ENCODE measurements at regions not wholly inside any gene's neighbourhood (a gene's known extent, or its start where the extent isn't known, plus 50 kb on each side); places are given as distances from the start of the nearest gene placed in this dataset.

- H3K36me3 ChIP-seq (ENCODE audit: control insufficient read depth in 4 of 4, insufficient read depth in 3 of 4, low read depth in 1 of 4, low read length in 3 of 4): no peaks in the 10 kb centered on the region
- no peaks in the 10 kb centered on the region for H3K4me1 ChIP-seq (ENCODE audit: control insufficient read depth in 4 of 4, insufficient read depth in 4 of 4, low read length in 3 of 4)
- H3K9me3 ChIP-seq (ENCODE audit: control insufficient read depth in 4 of 4, low read length in 3 of 4): no peaks in the 10 kb centered on the region
- 34% methylated on average over 1 of the region's 1 CpG for WGBS
- no peak overlapping the region for H3K9ac ChIP-seq (ENCODE audit: low read depth in 1 of 2, low read length in 2 of 2)
- no peak overlapping the region for H3K4me3 ChIP-seq (ENCODE audit: low read depth in 1 of 3, low read length in 3 of 3)
- no peak for DNase-seq (ENCODE audit: low spot score)
- TF ChIP-seq JUND (IDR thresholded peaks at IDR 0.05) (no peak), SP1 (IDR thresholded peaks at IDR 0.05) (no peak), NR2F2 (IDR thresholded peaks at IDR 0.05) (no peak), HNF4G (IDR thresholded peaks at IDR 0.05) (no peak), ATF3 (IDR thresholded peaks at IDR 0.05) (no peak), HNF4A (conservative IDR thresholded peaks at IDR 0.05) (no peak)
- no peaks in the 10 kb centered on the region for H3K27me3 ChIP-seq (ENCODE audit: control insufficient read depth in 4 of 4, insufficient read depth in 4 of 4, low read length in 3 of 4)
- no peak overlapping the region for H3K27ac ChIP-seq (ENCODE audit: low read depth in 1 of 2, low read length in 2 of 2)
These were observed 1333.5 kb upstream of the CADM2 start for GRCh38 chr3:83625261-83625660.

DNA sequence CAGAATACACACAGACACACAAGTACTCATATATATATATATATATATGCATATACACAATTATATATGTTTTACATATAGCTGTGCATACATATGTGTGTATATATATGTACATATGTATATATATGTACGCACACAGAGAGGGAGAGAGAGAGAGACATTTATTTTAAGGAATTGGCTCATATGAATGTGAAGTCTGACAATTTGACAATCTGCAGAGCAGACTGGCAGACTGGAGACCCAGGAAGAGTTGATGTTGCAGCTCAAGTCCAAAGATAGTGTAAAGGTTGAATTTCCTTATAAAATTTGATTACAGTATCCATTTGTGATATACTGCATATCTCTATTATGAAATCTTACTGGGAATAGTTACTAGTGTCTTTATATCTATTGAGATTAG is 1330.3 kb upstream of the CADM2 start:
- no peaks in the 10 kb centered on the region for H3K9me3 ChIP-seq (ENCODE audit: control insufficient read depth in 4 of 4, low read length in 3 of 4)
- no peaks in the 10 kb centered on the region for H3K27me3 ChIP-seq (ENCODE audit: control insufficient read depth in 4 of 4, insufficient read depth in 4 of 4, low read length in 3 of 4)
- H3K4me1 ChIP-seq (ENCODE audit: control insufficient read depth in 4 of 4, insufficient read depth in 4 of 4, low read length in 3 of 4): no peaks in the 10 kb centered on the region
- TF ChIP-seq CTCF (IDR thresholded peaks at IDR 0.05; ENCODE audit: low read depth, low read length, missing input control) (no peak), SP1 (IDR thresholded peaks at IDR 0.05) (no peak), RAD21 (IDR thresholded peaks at IDR 0.05) (no peak), ZBTB33 (IDR thresholded peaks at IDR 0.05) (no peak)
- 69% methylated on average over 1 of the region's 1 CpG for WGBS
- no peak for DNase-seq (ENCODE audit: low spot score)
- H3K4me3 ChIP-seq (ENCODE audit: low read depth in 1 of 3, low read length in 3 of 3): no peak overlapping the region
- H3K36me3 ChIP-seq (ENCODE audit: control insufficient read depth in 4 of 4, insufficient read depth in 3 of 4, low read depth in 1 of 4, low read length in 3 of 4): no peaks in the 10 kb centered on the region
- H3K27ac ChIP-seq (ENCODE audit: low read depth in 1 of 2, low read length in 2 of 2): no peak overlapping the region
- H3K9ac ChIP-seq (ENCODE audit: low read depth in 1 of 2, low read length in 2 of 2): no peak overlapping the region

DNA sequence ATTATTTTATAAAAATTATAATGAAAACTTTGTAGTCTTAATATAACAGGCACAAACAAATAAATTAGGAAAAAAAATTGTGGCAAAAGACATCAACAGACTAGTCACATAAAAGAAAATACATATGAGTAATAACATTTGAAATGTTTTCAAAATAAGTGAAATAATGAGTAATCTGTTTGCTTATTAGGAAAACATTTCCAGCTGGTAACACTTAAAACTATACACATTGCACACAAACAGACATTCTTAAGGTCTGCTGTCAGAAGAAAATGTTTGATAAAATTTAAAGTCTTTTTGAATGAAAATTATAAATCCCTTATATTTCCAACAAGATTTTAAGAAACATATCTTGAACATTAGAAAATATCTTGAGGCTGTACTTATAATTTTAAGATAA is 1326.3 kb upstream of the CADM2 start:
- H3K36me3 ChIP-seq (ENCODE audit: control insufficient read depth in 4 of 4, insufficient read depth in 3 of 4, low read depth in 1 of 4, low read length in 3 of 4): no peaks in the 10 kb centered on the region
- H3K27me3 ChIP-seq (ENCODE audit: control insufficient read depth in 4 of 4, insufficient read depth in 4 of 4, low read length in 3 of 4): no peaks in the 10 kb centered on the region
- no peak overlapping the region for H3K27ac ChIP-seq (ENCODE audit: low read depth in 1 of 2, low read length in 2 of 2)
- no peaks in the 10 kb centered on the region for H3K4me1 ChIP-seq (ENCODE audit: control insufficient read depth in 4 of 4, insufficient read depth in 4 of 4, low read length in 3 of 4)
- no peak overlapping the region for H3K4me3 ChIP-seq (ENCODE audit: low read depth in 1 of 3, low read length in 3 of 3)
- no peak overlapping the region for H3K9ac ChIP-seq (ENCODE audit: low read depth in 1 of 2, low read length in 2 of 2)
- no peak for DNase-seq (ENCODE audit: low spot score)
- H3K9me3 ChIP-seq (ENCODE audit: control insufficient read depth in 4 of 4, low read length in 3 of 4): peaks cover 0 to 1% (median 0%) of the 10 kb centered on the region in 4 donors
- TF ChIP-seq TAF1 (conservative IDR thresholded peaks at IDR 0.05): no peak
- no peak for TF ChIP-seq CTCF (IDR thresholded peaks at IDR 0.05; ENCODE audit: low read depth, low read length, missing input control)
- TF ChIP-seq EGR1 (IDR thresholded peaks at IDR 0.05; ENCODE audit: low read depth in 2 of 2): no peak
- TF ChIP-seq JUND (IDR thresholded peaks at IDR 0.05): no peak
- no peak for TF ChIP-seq YY1 (IDR thresholded peaks at IDR 0.05)
- TF ChIP-seq ZBTB33 (IDR thresholded peaks at IDR 0.05): no peak
- TF ChIP-seq MAX (IDR thresholded peaks at IDR 0.05): no peak
- no peak for TF ChIP-seq SP1 (IDR thresholded peaks at IDR 0.05)
- TF ChIP-seq FOXA1 (IDR thresholded peaks at IDR 0.05): no peak
- no peak for TF ChIP-seq RXRA (IDR thresholded peaks at IDR 0.05)
- no peak for TF ChIP-seq RAD21 (IDR thresholded peaks at IDR 0.05)
- TF ChIP-seq NR2F2 (IDR thresholded peaks at IDR 0.05): no peak
- no peak for TF ChIP-seq GABPA (IDR thresholded peaks at IDR 0.05 in 1 of 2, conservative IDR thresholded peaks at IDR 0.05 in 1 of 2)
- TF ChIP-seq HNF4G (IDR thresholded peaks at IDR 0.05): no peak
- TF ChIP-seq HNF4A (conservative IDR thresholded peaks at IDR 0.05): no peak
- no peak for TF ChIP-seq ATF3 (IDR thresholded peaks at IDR 0.05)
- TF ChIP-seq FOXA2 (IDR thresholded peaks at IDR 0.05): no peak

All from liver (tissue), 8 donors.